ENCODE measurements at regions not wholly inside any gene's neighbourhood (a gene's known extent, or its start where the extent isn't known, plus 50 kb on each side); places are given as distances from the start of the nearest gene placed in this dataset.

GRCh38 chr2:234366891-234367290 is 130.0 kb downstream of the ARL4C start:
- no peak overlapping the region for H3K9ac ChIP-seq (ENCODE audit: low read length)
- no peaks in the 10 kb centered on the region for H4K20me1 ChIP-seq (ENCODE audit: insufficient read depth, low read length)
- no peaks in the 10 kb centered on the region for H3K27me3 ChIP-seq (replicated peaks; ENCODE audit: insufficient read depth, low read length)
- DNase-seq: no peak
- no peak overlapping the region for H3K27ac ChIP-seq (ENCODE audit: low read length)
- no peaks in the 10 kb centered on the region for H3K9me3 ChIP-seq (replicated peaks; ENCODE audit: insufficient read depth, low read length)
- H3K36me3 ChIP-seq (replicated peaks; ENCODE audit: insufficient read depth, low read length): no peaks in the 10 kb centered on the region
- no peak for TF ChIP-seq CTCF (IDR thresholded peaks at IDR 0.05; ENCODE audit: low read length)
- TF ChIP-seq EZH2phosphoT487 (IDR thresholded peaks at IDR 0.05; ENCODE audit: low read length): no peak
- no peak for TF ChIP-seq EZH2 (optimal IDR thresholded peaks at IDR 0.05; ENCODE audit: low read depth, low read length)
- H3K4me1 ChIP-seq (ENCODE audit: low read length): no peaks in the 10 kb centered on the region
- H3F3A ChIP-seq (ENCODE audit: insufficient read depth, low read length): no peaks in the 10 kb centered on the region
- H3K4me3 ChIP-seq (ENCODE audit: low read length): no peak overlapping the region
- H3K79me2 ChIP-seq (ENCODE audit: low read length): no peaks in the 10 kb centered on the region
- H2AFZ ChIP-seq (ENCODE audit: low read length): no peak overlapping the region
- no peak overlapping the region for H3K4me2 ChIP-seq (ENCODE audit: low read depth, low read length)
- no peaks in the 10 kb centered on the region for H3K9me2 ChIP-seq (replicated peaks; ENCODE audit: insufficient read depth, low read length)

GRCh38 chr2:234364661-234365060 is 132.2 kb downstream of the ARL4C start:
- H4K20me1 ChIP-seq (ENCODE audit: insufficient read depth, low read length): no peaks in the 10 kb centered on the region
- no peaks in the 10 kb centered on the region for H3K79me2 ChIP-seq (ENCODE audit: low read length)
- H2AFZ ChIP-seq (ENCODE audit: low read length): no peak overlapping the region
- no peak overlapping the region for H3K9ac ChIP-seq (ENCODE audit: low read length)
- H3K36me3 ChIP-seq (replicated peaks; ENCODE audit: insufficient read depth, low read length): no peaks in the 10 kb centered on the region
- H3K9me3 ChIP-seq (replicated peaks; ENCODE audit: insufficient read depth, low read length): no peaks in the 10 kb centered on the region
- no peaks in the 10 kb centered on the region for H3K4me1 ChIP-seq (ENCODE audit: low read length)
- H3K4me3 ChIP-seq (ENCODE audit: low read length): no peak overlapping the region
- no peaks in the 10 kb centered on the region for H3K27me3 ChIP-seq (replicated peaks; ENCODE audit: insufficient read depth, low read length)
- no peaks in the 10 kb centered on the region for H3F3A ChIP-seq (ENCODE audit: insufficient read depth, low read length)
- H3K9me2 ChIP-seq (replicated peaks; ENCODE audit: insufficient read depth, low read length): no peaks in the 10 kb centered on the region
- no peak overlapping the region for H3K4me2 ChIP-seq (ENCODE audit: low read depth, low read length)
- TF ChIP-seq CTCF (IDR thresholded peaks at IDR 0.05; ENCODE audit: low read length): no peak
- TF ChIP-seq EZH2 (optimal IDR thresholded peaks at IDR 0.05; ENCODE audit: low read depth, low read length): no peak
- TF ChIP-seq EZH2phosphoT487 (IDR thresholded peaks at IDR 0.05; ENCODE audit: low read length): no peak
- DNase-seq: no peak
- no peak overlapping the region for H3K27ac ChIP-seq (ENCODE audit: low read length)

DNA sequence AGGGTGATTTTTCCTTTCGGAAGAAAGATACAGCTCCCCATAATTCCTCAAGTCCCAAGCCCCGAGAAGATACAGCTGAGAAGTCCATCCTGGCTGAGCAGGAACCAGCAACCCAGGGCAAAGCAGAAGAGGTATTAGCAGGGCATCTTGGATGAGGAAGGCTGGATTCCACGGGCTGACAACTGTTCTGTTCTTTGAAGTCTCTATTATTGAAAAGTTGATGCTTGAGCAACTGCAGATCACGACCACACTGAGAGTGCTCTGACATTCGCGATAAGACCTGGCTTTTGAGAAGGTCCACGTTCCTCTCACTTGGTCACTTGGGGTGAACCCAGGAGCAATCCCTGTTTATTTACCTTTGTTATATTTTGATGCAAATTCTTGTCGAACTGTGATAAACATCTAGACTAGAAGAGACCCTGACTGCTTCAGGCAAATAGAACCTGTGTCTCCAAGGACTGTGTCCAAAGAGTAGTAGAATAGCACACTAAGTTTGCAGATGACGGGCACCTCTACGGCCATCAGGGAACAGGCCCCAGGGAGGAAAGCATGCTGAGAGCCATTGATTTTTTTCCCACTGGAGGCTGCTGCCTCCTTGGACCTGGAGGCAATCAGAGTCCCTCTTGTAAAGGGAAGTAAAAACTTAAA is 133.1 kb downstream of the ARL4C start:
- no peaks in the 10 kb centered on the region for H3F3A ChIP-seq (ENCODE audit: insufficient read depth, low read length)
- TF ChIP-seq EZH2 (optimal IDR thresholded peaks at IDR 0.05; ENCODE audit: low read depth, low read length) (no peak), CTCF (IDR thresholded peaks at IDR 0.05; ENCODE audit: low read length) (no peak), EZH2phosphoT487 (IDR thresholded peaks at IDR 0.05; ENCODE audit: low read length) (no peak)
- no peaks in the 10 kb centered on the region for H3K4me1 ChIP-seq (ENCODE audit: low read length)
- no peaks in the 10 kb centered on the region for H3K79me2 ChIP-seq (ENCODE audit: low read length)
- no peak overlapping the region for H3K4me3 ChIP-seq (ENCODE audit: low read length)
- H3K4me2 ChIP-seq (ENCODE audit: low read depth, low read length): no peak overlapping the region
- H4K20me1 ChIP-seq (ENCODE audit: insufficient read depth, low read length): no peaks in the 10 kb centered on the region
- H2AFZ ChIP-seq (ENCODE audit: low read length): no peak overlapping the region
- H3K9me3 ChIP-seq (replicated peaks; ENCODE audit: insufficient read depth, low read length): no peaks in the 10 kb centered on the region
- DNase-seq: no peak
- no peak overlapping the region for H3K27ac ChIP-seq (ENCODE audit: low read length)
- no peaks in the 10 kb centered on the region for H3K9me2 ChIP-seq (replicated peaks; ENCODE audit: insufficient read depth, low read length)
- no peaks in the 10 kb centered on the region for H3K36me3 ChIP-seq (replicated peaks; ENCODE audit: insufficient read depth, low read length)
- no peaks in the 10 kb centered on the region for H3K27me3 ChIP-seq (replicated peaks; ENCODE audit: insufficient read depth, low read length)
- no peak overlapping the region for H3K9ac ChIP-seq (ENCODE audit: low read length)
